ENCODE measurements at regions not wholly inside any gene's neighbourhood (a gene's known extent, or its start where the extent isn't known, plus 50 kb on each side); places are given as distances from the start of the nearest gene placed in this dataset.

GRCh38 chr10:108632144-108632543, 1291.2 kb downstream of the XPNPEP1 start:
- no peaks in the 10 kb centered on the region for H3K4me1 ChIP-seq (ENCODE audit: low read depth, poor library complexity, severe bottlenecking)
- H3K4me3 ChIP-seq (IDR thresholded peaks at IDR 0.05; ENCODE audit: insufficient read depth, low read depth, low read length): no peak overlapping the region
- TF ChIP-seq, protein P1, sequence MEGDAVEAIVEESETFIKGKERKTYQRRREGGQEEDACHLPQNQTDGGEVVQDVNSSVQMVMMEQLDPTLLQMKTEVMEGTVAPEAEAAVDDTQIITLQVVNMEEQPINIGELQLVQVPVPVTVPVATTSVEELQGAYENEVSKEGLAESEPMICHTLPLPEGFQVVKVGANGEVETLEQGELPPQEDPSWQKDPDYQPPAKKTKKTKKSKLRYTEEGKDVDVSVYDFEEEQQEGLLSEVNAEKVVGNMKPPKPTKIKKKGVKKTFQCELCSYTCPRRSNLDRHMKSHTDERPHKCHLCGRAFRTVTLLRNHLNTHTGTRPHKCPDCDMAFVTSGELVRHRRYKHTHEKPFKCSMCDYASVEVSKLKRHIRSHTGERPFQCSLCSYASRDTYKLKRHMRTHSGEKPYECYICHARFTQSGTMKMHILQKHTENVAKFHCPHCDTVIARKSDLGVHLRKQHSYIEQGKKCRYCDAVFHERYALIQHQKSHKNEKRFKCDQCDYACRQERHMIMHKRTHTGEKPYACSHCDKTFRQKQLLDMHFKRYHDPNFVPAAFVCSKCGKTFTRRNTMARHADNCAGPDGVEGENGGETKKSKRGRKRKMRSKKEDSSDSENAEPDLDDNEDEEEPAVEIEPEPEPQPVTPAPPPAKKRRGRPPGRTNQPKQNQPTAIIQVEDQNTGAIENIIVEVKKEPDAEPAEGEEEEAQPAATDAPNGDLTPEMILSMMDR (conservative IDR thresholded peaks at IDR 0.05; ENCODE audit: low read depth, low read length): no peak
- no peaks in the 10 kb centered on the region for H4K20me1 ChIP-seq (ENCODE audit: insufficient read depth)
- no peak overlapping the region for H2AFZ ChIP-seq (ENCODE audit: low read depth)
- H3K79me2 ChIP-seq (ENCODE audit: insufficient read depth, low read depth): no peaks in the 10 kb centered on the region
- H3K9ac ChIP-seq: no peak overlapping the region
- no peaks in the 10 kb centered on the region for H3K27me3 ChIP-seq (ENCODE audit: insufficient read depth, low read depth)
- no peaks in the 10 kb centered on the region for H3K36me3 ChIP-seq (ENCODE audit: insufficient read depth)
- no peak overlapping the region for H3K4me2 ChIP-seq
- H3K27ac ChIP-seq: no peak overlapping the region

DNA sequence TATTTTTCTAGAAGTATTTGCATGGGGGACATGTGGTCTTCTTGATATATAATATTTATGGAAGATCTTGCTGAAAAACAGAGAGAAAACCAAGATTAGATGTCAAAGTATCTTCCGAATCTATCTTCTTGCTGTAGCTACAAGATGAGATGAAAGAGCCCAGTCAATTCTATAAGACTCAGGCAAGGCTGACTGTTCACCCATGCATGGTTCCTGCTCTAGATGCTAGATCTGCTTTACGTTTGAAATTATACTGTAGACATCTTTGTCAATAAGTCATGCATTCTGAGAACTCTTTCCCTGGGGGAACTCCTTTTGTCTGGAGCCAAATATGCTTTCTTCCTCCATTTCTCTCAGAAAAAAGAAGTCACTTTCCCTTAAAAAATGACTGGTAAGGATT, 1292.0 kb downstream of the XPNPEP1 start:
- no peak overlapping the region for H3K4me3 ChIP-seq (IDR thresholded peaks at IDR 0.05; ENCODE audit: insufficient read depth, low read depth, low read length)
- no peaks in the 10 kb centered on the region for H3K4me1 ChIP-seq (ENCODE audit: low read depth, poor library complexity, severe bottlenecking)
- no peak overlapping the region for H2AFZ ChIP-seq (ENCODE audit: low read depth)
- H3K27ac ChIP-seq: no peak overlapping the region
- no peaks in the 10 kb centered on the region for H3K79me2 ChIP-seq (ENCODE audit: insufficient read depth, low read depth)
- no peaks in the 10 kb centered on the region for H4K20me1 ChIP-seq (ENCODE audit: insufficient read depth)
- H3K27me3 ChIP-seq (ENCODE audit: insufficient read depth, low read depth): no peaks in the 10 kb centered on the region
- no peaks in the 10 kb centered on the region for H3K36me3 ChIP-seq (ENCODE audit: insufficient read depth)
- H3K9ac ChIP-seq: no peak overlapping the region
- no peak overlapping the region for H3K4me2 ChIP-seq
- TF ChIP-seq, protein P1 (conservative IDR thresholded peaks at IDR 0.05; ENCODE audit: low read depth, low read length): no peak

- Histone ChIP-seq H3K4me2 (no peak overlapping the region), H3K4me1 (ENCODE audit: low read depth, poor library complexity, severe bottlenecking) (no peaks in the 10 kb centered on the region), H4K20me1 (ENCODE audit: insufficient read depth) (no peaks in the 10 kb centered on the region), H3K27ac (no peak overlapping the region), H3K36me3 (ENCODE audit: insufficient read depth) (no peaks in the 10 kb centered on the region), H2AFZ (ENCODE audit: low read depth) (no peak overlapping the region), H3K79me2 (ENCODE audit: insufficient read depth, low read depth) (no peaks in the 10 kb centered on the region), H3K9ac (no peak overlapping the region), H3K4me3 (IDR thresholded peaks at IDR 0.05; ENCODE audit: insufficient read depth, low read depth, low read length) (no peak overlapping the region), H3K27me3 (ENCODE audit: insufficient read depth, low read depth) (no peaks in the 10 kb centered on the region)
- TF ChIP-seq, protein P1 (conservative IDR thresholded peaks at IDR 0.05; ENCODE audit: low read depth, low read length): no peak
Measured at GRCh38 chr10:108629834-108630233, 1293.5 kb downstream of the XPNPEP1 start.

DNA sequence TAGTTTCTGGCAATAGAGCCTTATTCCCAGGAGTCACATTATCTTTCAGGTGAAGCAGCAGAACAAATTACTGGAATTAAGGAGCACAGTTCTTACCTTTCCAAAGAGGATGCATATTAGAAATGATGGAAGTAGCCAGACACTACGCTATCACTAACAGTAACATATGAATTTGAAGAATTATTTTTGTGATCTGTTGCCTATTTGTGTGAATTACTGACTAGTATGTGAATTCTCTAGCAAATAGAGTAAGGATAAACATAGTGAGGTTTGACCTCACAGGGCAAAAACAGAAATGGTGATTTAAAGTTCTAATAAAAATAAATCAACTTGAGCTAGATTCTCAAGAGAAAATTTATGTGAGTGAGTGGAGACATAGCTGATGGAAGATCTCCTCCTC, 1299.3 kb downstream of the XPNPEP1 start:
- Histone ChIP-seq H3K4me2 (no peak overlapping the region), H4K20me1 (ENCODE audit: insufficient read depth) (no peaks in the 10 kb centered on the region), H3K79me2 (ENCODE audit: insufficient read depth, low read depth) (no peaks in the 10 kb centered on the region), H3K9ac (no peak overlapping the region), H3K4me1 (ENCODE audit: low read depth, poor library complexity, severe bottlenecking) (no peaks in the 10 kb centered on the region), H2AFZ (ENCODE audit: low read depth) (no peak overlapping the region), H3K36me3 (ENCODE audit: insufficient read depth) (no peaks in the 10 kb centered on the region), H3K4me3 (IDR thresholded peaks at IDR 0.05; ENCODE audit: insufficient read depth, low read depth, low read length) (no peak overlapping the region), H3K27ac (no peak overlapping the region), H3K27me3 (ENCODE audit: insufficient read depth, low read depth) (no peaks in the 10 kb centered on the region)
- TF ChIP-seq, protein P1 (conservative IDR thresholded peaks at IDR 0.05; ENCODE audit: low read depth, low read length): no peak

Measured in KMS-11 (cell line).